ENCODE measurements at regions not wholly inside any gene's neighbourhood (a gene's known extent, or its start where the extent isn't known, plus 50 kb on each side); places are given as distances from the start of the nearest gene placed in this dataset.
A peak's percentile ranks its signal among the peaks of the same experiment; 100 is the strongest.

GRCh38 chr11:69947793-69948255 is 128.6 kb upstream of the FGF3 start:
- no peak for FAIRE-seq
- no peak for DNase-seq (ENCODE audit: low read depth in 1 of 2, low spot score in 1 of 2)
- no peak overlapping the region for H3K4me3 ChIP-seq
- ATAC-seq, result peak in 1 of 2 experiments; percentile 1; a peak in 1 of 6 replicates
- ChIA-PET CTCF (interaction anchor here (0.8 to 3.6 kb wide), 12 partner anchors 9 to 261 kb away, joined by 3 to 19 read pairs (median 4); no protein-coding TSS in a partner anchor), POLR2A (no interaction called here)
- peak overlapping the region; percentile 69 for H3K4me2 ChIP-seq
- H3K4me1 ChIP-seq, result peaks cover 29% of the 10 kb centered on the region
- TF ChIP-seq SREBF2 (IDR thresholded peaks at IDR 0.05), result no peak
- TF ChIP-seq JUN (IDR thresholded peaks at IDR 0.05), result no peak
- TF ChIP-seq POLR2AphosphoS2 (conservative IDR thresholded peaks at IDR 0.05; ENCODE audit: low read length), result no peak
- no peak for TF ChIP-seq PHF8 (IDR thresholded peaks at IDR 0.05; ENCODE audit: borderline replicate concordance, low read depth)
- peaks cover 8% of the 10 kb centered on the region for H3K9me3 ChIP-seq
- 89% methylated on average over 11 of the region's 12 CpGs for WGBS (ENCODE audit: missing lambda C conversion rate)
- H3K27ac ChIP-seq, result peak overlapping the region; percentile 88 to 93

GRCh38 chr11:69948256-69949141 is 129.3 kb upstream of the FGF3 start:
- Histone ChIP-seq H3K4me1 (peaks cover 29% of the 10 kb centered on the region), H3K9me3 (peaks cover 8% of the 10 kb centered on the region), H3K4me2 (peak overlapping the region; percentile 69), H3K4me3 (no peak overlapping the region), H3K27ac (peak overlapping the region; percentile 88 to 93)
- ATAC-seq, result peak; percentile 78 to 84
- peak; percentile 83 to 85 for DNase-seq (ENCODE audit: low read depth in 1 of 2, low spot score in 1 of 2)
- POLR2A ChIA-PET, result no interaction called here
- CTCF ChIA-PET, result interaction anchor here (0.8 to 3.6 kb wide), 15 partner anchors 9 to 262 kb away, joined by 3 to 19 read pairs (median 4); no protein-coding TSS in a partner anchor
- 17% methylated on average over 18 of the region's 24 CpGs for WGBS (ENCODE audit: missing lambda C conversion rate)
- FAIRE-seq, result no peak
- TF ChIP-seq, protein P1, sequence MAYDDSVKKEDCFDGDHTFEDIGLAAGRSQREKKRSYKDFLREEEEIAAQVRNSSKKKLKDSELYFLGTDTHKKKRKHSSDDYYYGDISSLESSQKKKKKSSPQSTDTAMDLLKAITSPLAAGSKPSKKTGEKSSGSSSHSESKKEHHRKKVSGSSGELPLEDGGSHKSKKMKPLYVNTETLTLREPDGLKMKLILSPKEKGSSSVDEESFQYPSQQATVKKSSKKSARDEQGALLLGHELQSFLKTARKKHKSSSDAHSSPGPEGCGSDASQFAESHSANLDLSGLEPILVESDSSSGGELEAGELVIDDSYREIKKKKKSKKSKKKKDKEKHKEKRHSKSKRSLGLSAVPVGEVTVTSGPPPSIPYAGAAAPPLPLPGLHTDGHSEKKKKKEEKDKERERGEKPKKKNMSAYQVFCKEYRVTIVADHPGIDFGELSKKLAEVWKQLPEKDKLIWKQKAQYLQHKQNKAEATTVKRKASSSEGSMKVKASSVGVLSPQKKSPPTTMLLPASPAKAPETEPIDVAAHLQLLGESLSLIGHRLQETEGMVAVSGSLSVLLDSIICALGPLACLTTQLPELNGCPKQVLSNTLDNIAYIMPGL (CRISPR knock-in tag; IDR thresholded peaks at IDR 0.05; ENCODE audit: borderline replicate concordance), result no peak
- TF ChIP-seq RAD21 (conservative IDR thresholded peaks at IDR 0.05 in 1 of 2, IDR thresholded peaks at IDR 0.05 in 1 of 2), result peak; percentile 33 to 39
- TF ChIP-seq GATA3 (IDR thresholded peaks at IDR 0.05; ENCODE audit: borderline replicate concordance), result peak; percentile 58; the same call in 1 of the 2 replicates
- no peak for TF ChIP-seq ESRRA (IDR thresholded peaks at IDR 0.05; ENCODE audit: borderline replicate concordance, low read length)
- TF ChIP-seq, protein P2, sequence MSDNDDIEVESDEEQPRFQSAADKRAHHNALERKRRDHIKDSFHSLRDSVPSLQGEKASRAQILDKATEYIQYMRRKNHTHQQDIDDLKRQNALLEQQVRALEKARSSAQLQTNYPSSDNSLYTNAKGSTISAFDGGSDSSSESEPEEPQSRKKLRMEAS (IDR thresholded peaks at IDR 0.05), result peak; percentile 82
- TF ChIP-seq RNF2 (IDR thresholded peaks at IDR 0.05; ENCODE audit: borderline replicate concordance, low read depth), result no peak
- TF ChIP-seq EHMT2 (IDR thresholded peaks at IDR 0.05; ENCODE audit: low read depth), result no peak
- no peak for TF ChIP-seq HOXA7 (CRISPR knock-in tag; IDR thresholded peaks at IDR 0.05)
- no peak for TF ChIP-seq CEBPB (IDR thresholded peaks at IDR 0.05)
- TF ChIP-seq EHF (CRISPR knock-in tag; IDR thresholded peaks at IDR 0.05), result peak; percentile 53; the same call in 1 of the 2 replicates
- TF ChIP-seq FOSB (CRISPR knock-in tag; IDR thresholded peaks at IDR 0.05), result no peak
- TF ChIP-seq HOXB5 (CRISPR knock-in tag; IDR thresholded peaks at IDR 0.05), result peak; percentile 20; the same call in 1 of the 2 replicates
- no peak for TF ChIP-seq ZFP36 (IDR thresholded peaks at IDR 0.05; ENCODE audit: borderline replicate concordance, partially characterized antibody)
- TF ChIP-seq JUNB (IDR thresholded peaks at IDR 0.05), result 0 out of 2 replicates have a peak, but pooled peaks have one; percentile 13
- no peak for TF ChIP-seq NFE2L2 (conservative IDR thresholded peaks at IDR 0.05; ENCODE audit: low read length)
- TF ChIP-seq, protein P3, sequence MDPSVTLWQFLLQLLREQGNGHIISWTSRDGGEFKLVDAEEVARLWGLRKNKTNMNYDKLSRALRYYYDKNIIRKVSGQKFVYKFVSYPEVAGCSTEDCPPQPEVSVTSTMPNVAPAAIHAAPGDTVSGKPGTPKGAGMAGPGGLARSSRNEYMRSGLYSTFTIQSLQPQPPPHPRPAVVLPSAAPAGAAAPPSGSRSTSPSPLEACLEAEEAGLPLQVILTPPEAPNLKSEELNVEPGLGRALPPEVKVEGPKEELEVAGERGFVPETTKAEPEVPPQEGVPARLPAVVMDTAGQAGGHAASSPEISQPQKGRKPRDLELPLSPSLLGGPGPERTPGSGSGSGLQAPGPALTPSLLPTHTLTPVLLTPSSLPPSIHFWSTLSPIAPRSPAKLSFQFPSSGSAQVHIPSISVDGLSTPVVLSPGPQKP (IDR thresholded peaks at IDR 0.05; ENCODE audit: low read depth, low read length), result no peak
- TF ChIP-seq FOSL2 (IDR thresholded peaks at IDR 0.05), result peak; percentile 28; the same call in 1 of the 2 replicates
- TF ChIP-seq FOSL2 (CRISPR knock-in tag; IDR thresholded peaks at IDR 0.05), result peak; percentile 56
- TF ChIP-seq MAZ (IDR thresholded peaks at IDR 0.05; ENCODE audit: borderline replicate concordance, low read depth, low read length), result no peak
- TF ChIP-seq RFX5 (IDR thresholded peaks at IDR 0.05), result no peak
- no peak for TF ChIP-seq USF2 (IDR thresholded peaks at IDR 0.05)
- TF ChIP-seq POLR2A (IDR thresholded peaks at IDR 0.05; ENCODE audit: low read length), result no peak
- TF ChIP-seq NR3C1 (IDR thresholded peaks at IDR 0.05), result no peak
- no peak for TF ChIP-seq BHLHE40 (IDR thresholded peaks at IDR 0.05; ENCODE audit: low read depth, low read length)
- no peak for TF ChIP-seq HOXB13 (CRISPR knock-in tag; IDR thresholded peaks at IDR 0.05; ENCODE audit: low read depth)
- no peak for TF ChIP-seq RCOR1 (IDR thresholded peaks at IDR 0.05; ENCODE audit: low read depth, low read length)
- no peak for TF ChIP-seq PBX3 (IDR thresholded peaks at IDR 0.05)
- TF ChIP-seq HES2 (IDR thresholded peaks at IDR 0.05), result no peak
- peak; percentile 2 for TF ChIP-seq MAFK (IDR thresholded peaks at IDR 0.05; ENCODE audit: partially characterized antibody)

Data from A549 (cell line).